Thymus (tissue), 11 donors: ENCODE measurements at regions not wholly inside any gene's neighbourhood (a gene's known extent, or its start where the extent isn't known, plus 50 kb on each side); places are given as distances from the start of the nearest gene placed in this dataset.

Source experiments
- DNase-seq, 9 donors: peaks; one replicate each; pipeline ENCODE4 v3.0.0-alpha.2; 2013; ENCODE audit warnings: low spot score in 9 of 9, low read depth in 6 of 9, missing footprints in 1 of 9
- H3K27ac ChIP-seq, 2 donors: one replicate each; pipeline ENCODE4 v1.5.1; 2013; ENCODE audit warnings: control low read depth in 1 of 2, low read depth in 1 of 2, low read length in 1 of 2, mild to moderate bottlenecking in 1 of 2, moderate library complexity in 1 of 2
- H3K27me3 ChIP-seq, 2 donors: one replicate each; pipeline ENCODE4 v1.5.1; 2013; ENCODE audit warnings: low read length in 1 of 2; ENCODE audit not compliant: control insufficient read depth in 2 of 2, insufficient read depth in 1 of 2
- H3K36me3 ChIP-seq, 2 donors: one replicate each; pipeline ENCODE4 v1.5.1; 2013; ENCODE audit warnings: low read length in 1 of 2, mild to moderate bottlenecking in 1 of 2, moderate library complexity in 1 of 2; ENCODE audit not compliant: control insufficient read depth in 2 of 2, insufficient read depth in 2 of 2
- H3K4me1 ChIP-seq, 2 donors: one replicate each; pipeline ENCODE4 v1.5.1; 2013; ENCODE audit warnings: low read length in 2 of 2; ENCODE audit not compliant: control insufficient read depth in 2 of 2, insufficient read depth in 2 of 2
- H3K4me3 ChIP-seq, 2 donors: one replicate each; pipeline ENCODE4 v1.5.1; 2013; ENCODE audit warnings: low read length in 2 of 2, control low read depth in 1 of 2, mild to moderate bottlenecking in 1 of 2
- H3K9me3 ChIP-seq, 2 donors: one replicate each; pipeline ENCODE4 v1.5.1; 2013; ENCODE audit warnings: low read length in 1 of 2, mild to moderate bottlenecking in 1 of 2; ENCODE audit not compliant: control insufficient read depth in 2 of 2, insufficient read depth in 1 of 2
- WGBS: extraction: QIAGEN DNeasy Blood & Tissue Kit; methylation state at CpG from one replicate; pipeline ENCODE4 v1.1.7; 2013; 5-methylcytosine and 5-hydroxymethylcytosine counted together
- donor health status: healthy.

DNA sequence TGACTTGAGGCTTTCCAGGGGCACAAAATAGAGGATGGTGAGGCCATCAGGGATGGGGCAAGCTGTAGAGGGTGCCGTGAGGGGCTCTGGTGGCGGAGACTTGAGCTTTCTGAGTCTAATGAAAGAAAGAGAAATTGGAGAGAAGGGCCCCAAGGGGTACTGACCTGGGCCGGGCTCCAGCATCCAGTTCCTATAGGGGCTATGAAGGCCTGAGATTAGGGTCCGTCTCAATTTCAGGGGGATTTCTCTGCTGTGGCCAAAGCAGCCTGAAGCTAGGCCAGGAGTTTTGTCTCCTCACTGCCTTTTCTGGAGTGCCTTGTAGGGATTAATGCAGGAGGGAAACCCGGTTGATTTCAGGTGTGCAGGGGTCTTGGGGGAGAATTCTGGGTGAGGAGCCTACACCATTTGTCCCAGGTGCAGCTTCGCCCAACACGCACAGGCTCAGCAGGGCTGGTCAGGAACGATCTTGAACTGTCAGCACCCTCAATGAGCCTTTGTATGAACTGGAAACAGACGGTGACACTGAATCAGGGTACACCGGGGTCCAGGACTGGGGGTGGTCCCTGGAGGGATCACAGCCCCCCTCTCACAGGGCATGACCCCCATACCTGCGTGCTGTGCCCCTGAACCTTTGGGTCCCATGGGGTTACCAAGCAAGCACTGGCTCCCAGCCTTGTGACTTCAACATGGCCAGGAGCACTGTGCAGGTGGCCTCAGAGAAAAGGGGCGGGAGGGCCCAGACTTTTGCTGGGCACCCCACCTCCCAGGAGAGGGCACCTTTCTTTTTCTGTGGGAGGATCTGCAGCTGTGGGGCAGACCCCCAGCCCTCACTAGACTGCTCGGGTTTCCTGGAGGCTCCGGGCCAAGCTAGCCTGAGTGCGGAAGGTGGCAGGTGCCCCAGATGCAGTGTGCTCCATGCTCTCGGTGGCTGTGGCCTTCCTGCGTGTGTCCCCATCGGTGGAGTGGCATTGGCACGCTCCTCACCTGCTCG lies 122.9 kb upstream of the RET start:
- Histone ChIP-seq H3K4me3 (no peak overlapping the region), H3K27ac (no peak overlapping the region), H3K4me1 (no peaks in the 10 kb centered on the region), H3K36me3 (no peaks in the 10 kb centered on the region), H3K9me3 (no peaks in the 10 kb centered on the region), H3K27me3 (peaks cover 0 to 31% of the 10 kb centered on the region in 2 donors)
- no peak for DNase-seq
- WGBS, result 92% methylated on average over 20 of the region's 20 CpGs

- Histone ChIP-seq H3K4me1 (no peaks in the 10 kb centered on the region), H3K27ac (no peak overlapping the region), H3K9me3 (no peaks in the 10 kb centered on the region), H3K27me3 (peaks cover 0 to 31% of the 10 kb centered on the region in 2 donors), H3K36me3 (no peaks in the 10 kb centered on the region), H3K4me3 (no peak overlapping the region)
- 81% methylated on average over 4 of the region's 4 CpGs for WGBS
- no peak for DNase-seq
Observed at GRCh38 chr10:42954766-42955492, 121.9 kb upstream of the RET start.

- DNase-seq, result no peak
- no peak overlapping the region for H3K27ac ChIP-seq
- H3K9me3 ChIP-seq, result no peaks in the 10 kb centered on the region
- H3K4me3 ChIP-seq, result no peak overlapping the region
- H3K36me3 ChIP-seq, result no peaks in the 10 kb centered on the region
- H3K4me1 ChIP-seq, result no peaks in the 10 kb centered on the region
- 93% methylated on average over 3 of the region's 3 CpGs for WGBS
- peaks cover 0 to 31% of the 10 kb centered on the region in 2 donors for H3K27me3 ChIP-seq
Observed at GRCh38 chr10:42955493-42955889, 121.4 kb upstream of the RET start.

- H3K27ac ChIP-seq, result no peak overlapping the region
- no peak overlapping the region for H3K4me3 ChIP-seq
- H3K4me1 ChIP-seq, result no peaks in the 10 kb centered on the region
- no peaks in the 10 kb centered on the region for H3K9me3 ChIP-seq
- 87% methylated on average over 3 of the region's 3 CpGs for WGBS
- peaks cover 0 to 27% of the 10 kb centered on the region in 2 donors for H3K27me3 ChIP-seq
- H3K36me3 ChIP-seq, result no peaks in the 10 kb centered on the region
- no peak for DNase-seq
Observed at GRCh38 chr10:42956045-42956444, 120.8 kb upstream of the RET start.

GRCh38 chr10:42958142-42958868 lies 118.6 kb upstream of the RET start:
- peaks cover 0 to 5% of the 10 kb centered on the region in 2 donors for H3K27me3 ChIP-seq
- H3K4me3 ChIP-seq, result no peak overlapping the region
- H3K4me1 ChIP-seq, result no peaks in the 10 kb centered on the region
- no peaks in the 10 kb centered on the region for H3K9me3 ChIP-seq
- WGBS, result 100% methylated on average over 2 of the region's 2 CpGs
- no peak overlapping the region for H3K27ac ChIP-seq
- no peaks in the 10 kb centered on the region for H3K36me3 ChIP-seq
- DNase-seq, result no peak

GRCh38 chr10:42959833-42960232 lies 117.0 kb upstream of the RET start:
- no peaks in the 10 kb centered on the region for H3K9me3 ChIP-seq
- no peak overlapping the region for H3K4me3 ChIP-seq
- no peaks in the 10 kb centered on the region for H3K36me3 ChIP-seq
- no peak overlapping the region for H3K27ac ChIP-seq
- no peaks in the 10 kb centered on the region for H3K4me1 ChIP-seq
- 95% methylated on average over 3 of the region's 3 CpGs for WGBS
- H3K27me3 ChIP-seq, result no peaks in the 10 kb centered on the region
- no peak for DNase-seq

- H3K9me3 ChIP-seq, result no peaks in the 10 kb centered on the region
- no peaks in the 10 kb centered on the region for H3K4me1 ChIP-seq
- no peak overlapping the region for H3K27ac ChIP-seq
- 91% methylated on average over 7 of the region's 7 CpGs for WGBS
- no peak overlapping the region for H3K4me3 ChIP-seq
- no peaks in the 10 kb centered on the region for H3K36me3 ChIP-seq
- no peaks in the 10 kb centered on the region for H3K27me3 ChIP-seq
- no peak for DNase-seq
Observed at GRCh38 chr10:42960491-42960990, 116.3 kb upstream of the RET start.

GRCh38 chr10:42960991-42961795 lies 115.7 kb upstream of the RET start:
- Histone ChIP-seq H3K4me3 (no peak overlapping the region), H3K9me3 (no peaks in the 10 kb centered on the region), H3K27me3 (no peaks in the 10 kb centered on the region), H3K4me1 (no peaks in the 10 kb centered on the region), H3K27ac (no peak overlapping the region), H3K36me3 (no peaks in the 10 kb centered on the region)
- no peak for DNase-seq
- 87% methylated on average over 10 of the region's 10 CpGs for WGBS
